ENCODE measurements at regions not wholly inside any gene's neighbourhood (a gene's known extent, or its start where the extent isn't known, plus 50 kb on each side); places are given as distances from the start of the nearest gene placed in this dataset.

- H2BK20ac ChIP-seq (ENCODE audit: low read depth, low read length): no peak overlapping the region
- no peaks in the 10 kb centered on the region for H3K79me1 ChIP-seq (ENCODE audit: low read depth in 1 of 2, low read length in 2 of 2)
- WGBS, 2 experiments (ENCODE audit: extremely low coverage in 2 of 2, insufficient read length in 1 of 2): no CpG with 5 or more reads among the region's 1 CpG
- H3K4me2 ChIP-seq (ENCODE audit: low read depth, low read length): no peak overlapping the region
- no peak overlapping the region for H4K5ac ChIP-seq (ENCODE audit: low read depth, low read length)
- H3K36me3 ChIP-seq (ENCODE audit: control insufficient read depth, insufficient read depth, low read length): no peaks in the 10 kb centered on the region
- H2AFZ ChIP-seq (replicated peaks; ENCODE audit: low read length, poor library complexity): no peak overlapping the region
- no peak overlapping the region for H3K56ac ChIP-seq (ENCODE audit: extremely low read depth, insufficient read depth, low read length)
- no peak overlapping the region for H3K14ac ChIP-seq (replicated peaks; ENCODE audit: low read depth, low read length)
- no peak overlapping the region for H2BK120ac ChIP-seq (ENCODE audit: low read depth, low read length)
- TF ChIP-seq RAD21 (IDR thresholded peaks at IDR 0.05; ENCODE audit: low read length): no peak
- H3K27ac ChIP-seq (ENCODE audit: insufficient read depth, low read length): no peak overlapping the region
- 0 out of 2 replicates have a peak, but pooled peaks cover 3% of the 10 kb centered on the region for H3K9me3 ChIP-seq (ENCODE audit: control insufficient read depth, insufficient read depth, low read length)
- no peak overlapping the region for H3K23ac ChIP-seq (ENCODE audit: low read depth, low read length)
- H3K9me1 ChIP-seq (ENCODE audit: insufficient read depth, low read length): no peaks in the 10 kb centered on the region
- in situ Hi-C loops (cut with MboI; ENCODE audit: low sequenced_read_pairs): no loop called here
- H4K8ac ChIP-seq (ENCODE audit: low read depth in 2 of 2, low read length in 2 of 2): no peak overlapping the region
- H2BK5ac ChIP-seq (ENCODE audit: low read depth, low read length, poor library complexity, severe bottlenecking): no peak overlapping the region
- H3K9ac ChIP-seq (ENCODE audit: low read depth, low read length): no peak overlapping the region
- H3K4me3 ChIP-seq (ENCODE audit: insufficient read depth, low read depth, low read length): no peak overlapping the region
- H3K4me1 ChIP-seq (ENCODE audit: control insufficient read depth, insufficient read depth, low read length): no peaks in the 10 kb centered on the region
- no peak for ATAC-seq (ENCODE audit: low read depth)
- no peak overlapping the region for H2AK5ac ChIP-seq (ENCODE audit: low read depth, low read length)
- intact Hi-C loops (cut with micrococcal nuclease): no loop called here
- H4K91ac ChIP-seq (ENCODE audit: insufficient read depth, low read depth, low read length): no peak overlapping the region
- no TSS peak for BruUV-seq (replicated peaks)
- POLR2A ChIA-PET (ENCODE audit: unreplicated experiment): no interaction called here
- no peak overlapping the region for H2BK15ac ChIP-seq (ENCODE audit: low read depth, low read length)
- H3K18ac ChIP-seq (ENCODE audit: low read depth, low read length): no peak overlapping the region
- CTCF ChIA-PET: no interaction called here
- dilution Hi-C loops (cut with HindIII; ENCODE audit: low sequenced_read_pairs, unreplicated experiment): no loop called here
- H3K4ac ChIP-seq (ENCODE audit: low read depth, low read length): no peak overlapping the region
- no peak overlapping the region for H2AK9ac ChIP-seq (replicated peaks; ENCODE audit: low read depth, low read length, poor library complexity)
- H4K20me1 ChIP-seq (ENCODE audit: insufficient read depth, low read length): no peaks in the 10 kb centered on the region
- H3K27me3 ChIP-seq (ENCODE audit: control insufficient read depth, insufficient read depth, low read length): no peaks in the 10 kb centered on the region
- no peak for DNase-seq
These were observed 895.7 kb upstream of the SORCS1 start for GRCh38 chr10:108060246-108060645.

All from IMR-90 (cell line).